SK-N-SH (cell line): ENCODE measurements at regions not wholly inside any gene's neighbourhood (a gene's known extent, or its start where the extent isn't known, plus 50 kb on each side); places are given as distances from the start of the nearest gene placed in this dataset.
"Not testable (repeated sequence)": the region's sequence is repeated elsewhere in the genome, so short reads cannot be mapped to it uniquely, and the experiment has no call there.

ENCODE experiments used
- CTCF ChIP-seq: fragments of 200-600 bp; sonication (generic); IDR thresholded peaks from 2 replicates; pipeline ENCODE4 v1.6.1; 2017; ENCODE audit warnings: antibody characterized with exemption, mild to moderate bottlenecking, moderate library complexity
- ELF1 ChIP-seq: IDR thresholded peaks from 2 replicates; pipeline ENCODE4 v1.4.0; 2012
- EP300 ChIP-seq, 2 experiments: IDR thresholded peaks; 2 replicates each; pipeline versions ENCODE4 v1.4.0 to v1.6.1; 2012; ENCODE audit warnings: borderline replicate concordance in 1 of 2, low read depth in 1 of 2, low read length in 1 of 2
- EZH2phosphoT487 ChIP-seq: fragments of 200-600 bp; sonication (generic); IDR thresholded peaks from 2 replicates; pipeline ENCODE4 v1.6.1; 2017; ENCODE audit warnings: low read depth, mixed run types, mild to moderate bottlenecking, antibody characterized with exemption, moderate library complexity, borderline replicate concordance
- POLR2AphosphoS5 ChIP-seq: IDR thresholded peaks from 2 replicates; pipeline ENCODE4 v1.6.1; 2012; ENCODE audit warnings: low read depth, low read length
- RCOR1 ChIP-seq: fragments of 150-350 bp; IDR thresholded peaks from 2 replicates; pipeline ENCODE4 v1.6.1; 2017; ENCODE audit warnings: antibody characterized with exemption, low read length
- RFX5 ChIP-seq: IDR thresholded peaks from 2 replicates; pipeline ENCODE4 v1.6.1; 2012; ENCODE audit warnings: mild to moderate bottlenecking, improper control_type of control experiment, low read length
- TEAD4 ChIP-seq: IDR thresholded peaks from 2 replicates; pipeline ENCODE4 v1.4.0; 2012; ENCODE audit warnings: mild to moderate bottlenecking, borderline replicate concordance; ENCODE audit not compliant: insufficient read depth
- USF1 ChIP-seq: IDR thresholded peaks from 2 replicates; pipeline ENCODE4 v1.4.0; 2012; ENCODE audit warnings: low read depth, borderline replicate concordance
- YY1 ChIP-seq: IDR thresholded peaks from 2 replicates; pipeline ENCODE4 v1.4.0; 2012; ENCODE audit warnings: low read depth, mild to moderate bottlenecking

DNA sequence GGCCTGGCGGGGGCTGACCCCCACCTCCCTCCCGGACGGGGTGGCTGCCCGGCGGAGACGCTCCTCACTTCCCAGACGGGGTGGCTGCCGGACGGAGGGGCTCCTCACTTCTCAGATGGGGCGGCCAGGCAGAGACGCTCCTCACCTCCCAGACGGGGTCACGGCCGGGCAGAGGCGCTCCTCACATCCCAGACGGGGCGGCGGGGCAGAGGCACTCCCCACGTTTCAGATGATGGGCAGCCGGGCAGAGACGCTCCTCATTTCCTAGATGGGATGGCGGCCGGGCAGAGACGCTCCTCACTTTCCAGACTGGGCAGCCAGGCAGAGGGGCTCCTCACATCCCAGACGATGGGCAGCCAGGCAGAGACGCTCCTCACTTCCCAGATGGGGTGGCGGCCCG lies 149.3 kb upstream of the CCZ1B start:
- TF ChIP-seq TEAD4; RCOR1; ELF1; CTCF; USF1; POLR2AphosphoS5; YY1; EZH2phosphoT487; EP300 (IDR thresholded peaks at IDR 0.05; ENCODE audit: borderline replicate concordance in 1 of 2, low read depth in 1 of 2, low read length in 1 of 2); RFX5: not testable (repeated sequence)
